ENCODE measurements at regions not wholly inside any gene's neighbourhood (a gene's known extent, or its start where the extent isn't known, plus 50 kb on each side); places are given as distances from the start of the nearest gene placed in this dataset.

- DNase-seq (no peak), ATAC-seq (ENCODE audit: low read depth in 2 of 2) (no peak)
- Histone ChIP-seq H3K4me3 (ENCODE audit: low read depth, low read length) (no peak overlapping the region), H3K9me3 (ENCODE audit: control insufficient read depth in 2 of 2, low read length in 2 of 2) (no peaks in the 10 kb centered on the region), H3K36me3 (ENCODE audit: control insufficient read depth, insufficient read depth, low read length) (no peaks in the 10 kb centered on the region), H3K27me3 (ENCODE audit: control insufficient read depth, insufficient read depth, low read length) (no peaks in the 10 kb centered on the region), H3K27ac (ENCODE audit: insufficient read depth, low read length, poor library complexity, severe bottlenecking) (no peak overlapping the region), H3K4me1 (ENCODE audit: control insufficient read depth, insufficient read depth, low read length, poor library complexity, severe bottlenecking) (no peaks in the 10 kb centered on the region)
- Mint-ChIP-seq H3K4me3 (no peak overlapping the region), H3K27ac (no peak overlapping the region), H3K27me3 (peaks cover 4% of the 10 kb centered on the region), H3K4me1 (no peaks in the 10 kb centered on the region), H3K9me3 (peaks cover 0 to 1% (median 0%) of the 10 kb centered on the region in 7 donors), H3K36me3 (no peaks in the 10 kb centered on the region)
These were observed 201.6 kb downstream of the EDEM1 start for GRCh38 chr3:5389057-5389456.

- no peaks in the 10 kb centered on the region for H3K27me3 ChIP-seq (ENCODE audit: control insufficient read depth, insufficient read depth, low read length)
- H3K27ac ChIP-seq (ENCODE audit: insufficient read depth, low read length, poor library complexity, severe bottlenecking) = no peak overlapping the region
- no peaks in the 10 kb centered on the region for H3K9me3 ChIP-seq (ENCODE audit: control insufficient read depth in 2 of 2, low read length in 2 of 2)
- no peaks in the 10 kb centered on the region for H3K36me3 Mint-ChIP-seq
- ATAC-seq (ENCODE audit: low read depth in 2 of 2) = no peak
- H3K36me3 ChIP-seq (ENCODE audit: control insufficient read depth, insufficient read depth, low read length) = no peaks in the 10 kb centered on the region
- no peak overlapping the region for H3K4me3 Mint-ChIP-seq
- H3K9me3 Mint-ChIP-seq = peaks cover 0 to 1% (median 0%) of the 10 kb centered on the region in 7 donors
- no peak overlapping the region for H3K4me3 ChIP-seq (ENCODE audit: low read depth, low read length)
- H3K27me3 Mint-ChIP-seq = peaks cover 4% of the 10 kb centered on the region
- DNase-seq = no peak
- H3K27ac Mint-ChIP-seq = no peak overlapping the region
- no peaks in the 10 kb centered on the region for H3K4me1 ChIP-seq (ENCODE audit: control insufficient read depth, insufficient read depth, low read length, poor library complexity, severe bottlenecking)
- H3K4me1 Mint-ChIP-seq = no peaks in the 10 kb centered on the region
These were observed 202.7 kb downstream of the EDEM1 start for GRCh38 chr3:5390221-5390620.

GRCh38 chr3:5390936-5391625 lies 203.6 kb downstream of the EDEM1 start:
- H3K36me3 Mint-ChIP-seq = no peaks in the 10 kb centered on the region
- no peaks in the 10 kb centered on the region for H3K4me1 Mint-ChIP-seq
- Histone ChIP-seq H3K36me3 (ENCODE audit: control insufficient read depth, insufficient read depth, low read length) (no peaks in the 10 kb centered on the region), H3K27ac (ENCODE audit: insufficient read depth, low read length, poor library complexity, severe bottlenecking) (no peak overlapping the region), H3K4me1 (ENCODE audit: control insufficient read depth, insufficient read depth, low read length, poor library complexity, severe bottlenecking) (no peaks in the 10 kb centered on the region), H3K27me3 (ENCODE audit: control insufficient read depth, insufficient read depth, low read length) (no peaks in the 10 kb centered on the region), H3K4me3 (ENCODE audit: low read depth, low read length) (no peak overlapping the region), H3K9me3 (ENCODE audit: control insufficient read depth in 2 of 2, low read length in 2 of 2) (no peaks in the 10 kb centered on the region)
- ATAC-seq (ENCODE audit: low read depth in 2 of 2) = no peak
- DNase-seq = no peak
- H3K27ac Mint-ChIP-seq = no peak overlapping the region
- H3K27me3 Mint-ChIP-seq = peaks cover 4% of the 10 kb centered on the region
- no peak overlapping the region for H3K4me3 Mint-ChIP-seq
- peaks cover 0 to 1% (median 0%) of the 10 kb centered on the region in 7 donors for H3K9me3 Mint-ChIP-seq

GRCh38 chr3:5401002-5401401 lies 213.5 kb downstream of the EDEM1 start:
- no peak overlapping the region for H3K27ac ChIP-seq (ENCODE audit: insufficient read depth, low read length, poor library complexity, severe bottlenecking)
- no peaks in the 10 kb centered on the region for H3K4me1 Mint-ChIP-seq
- DNase-seq (no peak), ATAC-seq (ENCODE audit: low read depth in 2 of 2) (no peak)
- H3K9me3 Mint-ChIP-seq = peaks cover 0 to 4% (median 0%) of the 10 kb centered on the region in 7 donors
- H3K27me3 ChIP-seq (ENCODE audit: control insufficient read depth, insufficient read depth, low read length) = no peaks in the 10 kb centered on the region
- H3K27me3 Mint-ChIP-seq = peaks cover 21% of the 10 kb centered on the region
- no peak overlapping the region for H3K4me3 ChIP-seq (ENCODE audit: low read depth, low read length)
- H3K36me3 ChIP-seq (ENCODE audit: control insufficient read depth, insufficient read depth, low read length) = no peaks in the 10 kb centered on the region
- no peaks in the 10 kb centered on the region for H3K9me3 ChIP-seq (ENCODE audit: control insufficient read depth in 2 of 2, low read length in 2 of 2)
- H3K4me3 Mint-ChIP-seq = no peak overlapping the region
- H3K4me1 ChIP-seq (ENCODE audit: control insufficient read depth, insufficient read depth, low read length, poor library complexity, severe bottlenecking) = no peaks in the 10 kb centered on the region
- H3K36me3 Mint-ChIP-seq = no peaks in the 10 kb centered on the region
- no peak overlapping the region for H3K27ac Mint-ChIP-seq

- Mint-ChIP-seq H3K9me3 (peaks cover 0 to 3% (median 0%) of the 10 kb centered on the region in 7 donors), H3K4me3 (no peak overlapping the region), H3K27ac (no peak overlapping the region), H3K4me1 (no peaks in the 10 kb centered on the region), H3K36me3 (no peaks in the 10 kb centered on the region), H3K27me3 (peaks cover 11% of the 10 kb centered on the region)
- no peak overlapping the region for H3K27ac ChIP-seq (ENCODE audit: insufficient read depth, low read length, poor library complexity, severe bottlenecking)
- no peak for ATAC-seq (ENCODE audit: low read depth in 2 of 2)
- H3K27me3 ChIP-seq (ENCODE audit: control insufficient read depth, insufficient read depth, low read length) = no peaks in the 10 kb centered on the region
- no peaks in the 10 kb centered on the region for H3K36me3 ChIP-seq (ENCODE audit: control insufficient read depth, insufficient read depth, low read length)
- DNase-seq = no peak
- H3K4me3 ChIP-seq (ENCODE audit: low read depth, low read length) = no peak overlapping the region
- H3K9me3 ChIP-seq (ENCODE audit: control insufficient read depth in 2 of 2, low read length in 2 of 2) = no peaks in the 10 kb centered on the region
- no peaks in the 10 kb centered on the region for H3K4me1 ChIP-seq (ENCODE audit: control insufficient read depth, insufficient read depth, low read length, poor library complexity, severe bottlenecking)
These were observed 217.2 kb downstream of the EDEM1 start for GRCh38 chr3:5404718-5405117.

- Histone ChIP-seq H3K9me3 (ENCODE audit: control insufficient read depth in 2 of 2, low read length in 2 of 2) (no peaks in the 10 kb centered on the region), H3K4me3 (ENCODE audit: low read depth, low read length) (no peak overlapping the region), H3K4me1 (ENCODE audit: control insufficient read depth, insufficient read depth, low read length, poor library complexity, severe bottlenecking) (no peaks in the 10 kb centered on the region), H3K36me3 (ENCODE audit: control insufficient read depth, insufficient read depth, low read length) (no peaks in the 10 kb centered on the region), H3K27ac (ENCODE audit: insufficient read depth, low read length, poor library complexity, severe bottlenecking) (no peak overlapping the region), H3K27me3 (ENCODE audit: control insufficient read depth, insufficient read depth, low read length) (no peaks in the 10 kb centered on the region)
- ATAC-seq (ENCODE audit: low read depth in 2 of 2) (no peak), DNase-seq (no peak)
- Mint-ChIP-seq H3K9me3 (peaks cover 0 to 14% (median 5%) of the 10 kb centered on the region in 7 donors), H3K4me1 (no peaks in the 10 kb centered on the region), H3K36me3 (no peaks in the 10 kb centered on the region), H3K27ac (no peak overlapping the region), H3K4me3 (no peak overlapping the region), H3K27me3 (peaks cover 11% of the 10 kb centered on the region)
These were observed 224.3 kb downstream of the EDEM1 start for GRCh38 chr3:5411786-5412185.

- H3K27me3 Mint-ChIP-seq = no peaks in the 10 kb centered on the region
- Histone ChIP-seq H3K36me3 (ENCODE audit: control insufficient read depth, insufficient read depth, low read length) (no peaks in the 10 kb centered on the region), H3K27ac (ENCODE audit: insufficient read depth, low read length, poor library complexity, severe bottlenecking) (no peak overlapping the region), H3K9me3 (ENCODE audit: control insufficient read depth in 2 of 2, low read length in 2 of 2) (no peaks in the 10 kb centered on the region), H3K4me1 (ENCODE audit: control insufficient read depth, insufficient read depth, low read length, poor library complexity, severe bottlenecking) (no peaks in the 10 kb centered on the region), H3K27me3 (ENCODE audit: control insufficient read depth, insufficient read depth, low read length) (no peaks in the 10 kb centered on the region), H3K4me3 (ENCODE audit: low read depth, low read length) (no peak overlapping the region)
- H3K4me3 Mint-ChIP-seq = no peak overlapping the region
- H3K9me3 Mint-ChIP-seq = peaks cover 0 to 3% (median 0%) of the 10 kb centered on the region in 7 donors
- ATAC-seq (ENCODE audit: low read depth in 2 of 2) (no peak), DNase-seq (no peak)
- H3K36me3 Mint-ChIP-seq = peaks cover 3% of the 10 kb centered on the region
- no peak overlapping the region for H3K27ac Mint-ChIP-seq
- H3K4me1 Mint-ChIP-seq = peaks cover 0 to 6% (median 4%) of the 10 kb centered on the region in 4 donors
These were observed 235.6 kb downstream of the EDEM1 start for GRCh38 chr3:5423076-5423475.

GRCh38 chr3:5423523-5423922 lies 236.0 kb downstream of the EDEM1 start:
- Mint-ChIP-seq H3K9me3 (peaks cover 0 to 3% (median 0%) of the 10 kb centered on the region in 7 donors), H3K27ac (no peak overlapping the region), H3K4me1 (peaks cover 0 to 6% (median 4%) of the 10 kb centered on the region in 4 donors), H3K27me3 (no peaks in the 10 kb centered on the region), H3K36me3 (peaks cover 1% of the 10 kb centered on the region), H3K4me3 (no peak overlapping the region)
- Histone ChIP-seq H3K27me3 (ENCODE audit: control insufficient read depth, insufficient read depth, low read length) (peaks cover 1% of the 10 kb centered on the region), H3K4me1 (ENCODE audit: control insufficient read depth, insufficient read depth, low read length, poor library complexity, severe bottlenecking) (no peaks in the 10 kb centered on the region), H3K4me3 (ENCODE audit: low read depth, low read length) (no peak overlapping the region), H3K27ac (ENCODE audit: insufficient read depth, low read length, poor library complexity, severe bottlenecking) (no peak overlapping the region), H3K36me3 (ENCODE audit: control insufficient read depth, insufficient read depth, low read length) (no peaks in the 10 kb centered on the region), H3K9me3 (ENCODE audit: control insufficient read depth in 2 of 2, low read length in 2 of 2) (no peaks in the 10 kb centered on the region)
- DNase-seq (no peak), ATAC-seq (ENCODE audit: low read depth in 2 of 2) (no peak)

Data from CD4-positive, CD25-positive, alpha-beta regulatory T cell (primary cell).